Thyroid gland (tissue), 4 donors: ENCODE measurements at regions not wholly inside any gene's neighbourhood (a gene's known extent, or its start where the extent isn't known, plus 50 kb on each side); places are given as distances from the start of the nearest gene placed in this dataset.

Experiments used
- POLR2A ChIP-seq, 2 donors: fragments of 450-650 bp; IDR thresholded peaks; one replicate each; pipeline ENCODE4 v1.6.1; 2017; ENCODE audit warnings: antibody characterized with exemption in 2 of 2, mild to moderate bottlenecking in 2 of 2, moderate library complexity in 1 of 2
- TF ChIP-seq, protein P1 (sequence below), 6 experiments: fragments of 200-600 bp in 3 of 6; fragments of 450-650 bp in 3 of 6; sonication (generic) in 3 of 6; IDR thresholded peaks; one replicate each; pipeline ENCODE4 v1.5.1; 2016 to 2019; ENCODE audit warnings: antibody characterized with exemption in 6 of 6, mild to moderate bottlenecking in 2 of 6, inconsistent platforms in 1 of 6, moderate library complexity in 1 of 6

DNA sequence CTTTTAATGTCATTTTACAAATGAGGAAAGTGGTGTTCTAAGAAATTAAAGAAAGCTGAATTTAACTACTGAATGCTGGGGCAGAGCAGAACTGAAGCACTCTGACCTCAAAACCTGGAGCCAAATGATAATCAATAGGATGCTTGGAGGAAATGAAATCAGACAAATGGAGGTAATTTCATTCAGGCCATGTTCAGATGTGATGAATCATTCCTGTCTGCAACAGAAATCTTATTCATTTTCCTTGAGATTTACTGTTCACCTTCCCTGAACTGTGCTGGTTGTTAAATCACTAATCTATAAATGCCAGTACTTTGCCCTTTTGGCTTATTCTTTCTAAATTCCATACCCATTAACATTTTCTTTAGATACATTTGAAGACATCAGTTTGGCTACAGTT is 85.6 kb upstream of the SNX7 start:
- TF ChIP-seq, protein P1, sequence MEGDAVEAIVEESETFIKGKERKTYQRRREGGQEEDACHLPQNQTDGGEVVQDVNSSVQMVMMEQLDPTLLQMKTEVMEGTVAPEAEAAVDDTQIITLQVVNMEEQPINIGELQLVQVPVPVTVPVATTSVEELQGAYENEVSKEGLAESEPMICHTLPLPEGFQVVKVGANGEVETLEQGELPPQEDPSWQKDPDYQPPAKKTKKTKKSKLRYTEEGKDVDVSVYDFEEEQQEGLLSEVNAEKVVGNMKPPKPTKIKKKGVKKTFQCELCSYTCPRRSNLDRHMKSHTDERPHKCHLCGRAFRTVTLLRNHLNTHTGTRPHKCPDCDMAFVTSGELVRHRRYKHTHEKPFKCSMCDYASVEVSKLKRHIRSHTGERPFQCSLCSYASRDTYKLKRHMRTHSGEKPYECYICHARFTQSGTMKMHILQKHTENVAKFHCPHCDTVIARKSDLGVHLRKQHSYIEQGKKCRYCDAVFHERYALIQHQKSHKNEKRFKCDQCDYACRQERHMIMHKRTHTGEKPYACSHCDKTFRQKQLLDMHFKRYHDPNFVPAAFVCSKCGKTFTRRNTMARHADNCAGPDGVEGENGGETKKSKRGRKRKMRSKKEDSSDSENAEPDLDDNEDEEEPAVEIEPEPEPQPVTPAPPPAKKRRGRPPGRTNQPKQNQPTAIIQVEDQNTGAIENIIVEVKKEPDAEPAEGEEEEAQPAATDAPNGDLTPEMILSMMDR (IDR thresholded peaks at IDR 0.05) = no peak
- TF ChIP-seq POLR2A (IDR thresholded peaks at IDR 0.05) = no peak
